ENCODE measurements at regions not wholly inside any gene's neighbourhood (a gene's known extent, or its start where the extent isn't known, plus 50 kb on each side); places are given as distances from the start of the nearest gene placed in this dataset.

DNA sequence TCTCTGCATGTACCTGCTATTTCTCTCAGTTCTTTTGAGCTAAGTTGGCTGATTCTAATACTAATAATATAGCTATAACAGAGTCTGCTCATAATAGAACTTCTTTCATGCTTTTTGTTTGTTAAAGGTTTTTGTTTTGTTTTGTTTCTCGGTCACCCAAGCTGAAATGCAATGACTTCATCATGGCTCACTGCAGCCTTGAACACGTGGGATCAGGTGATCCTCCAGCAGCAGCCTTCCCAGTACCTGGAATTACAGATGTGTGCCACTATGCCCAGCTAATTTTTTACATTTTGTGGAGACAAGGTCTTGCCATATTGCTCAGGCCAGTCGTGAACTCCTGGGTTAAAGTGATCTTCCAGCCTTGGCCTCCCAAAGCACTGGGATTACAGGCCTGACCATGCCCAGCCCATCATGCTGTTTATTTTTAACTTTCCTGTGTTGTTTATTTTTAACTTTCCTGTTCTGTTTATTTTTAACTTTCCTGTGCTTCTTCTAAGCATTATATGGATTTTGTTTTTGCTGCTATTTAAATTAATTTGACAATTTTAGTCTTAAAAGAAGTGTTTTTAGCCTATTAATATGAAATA lies 763.8 kb upstream of the CDH7 start:
- TF ChIP-seq, protein P1, sequence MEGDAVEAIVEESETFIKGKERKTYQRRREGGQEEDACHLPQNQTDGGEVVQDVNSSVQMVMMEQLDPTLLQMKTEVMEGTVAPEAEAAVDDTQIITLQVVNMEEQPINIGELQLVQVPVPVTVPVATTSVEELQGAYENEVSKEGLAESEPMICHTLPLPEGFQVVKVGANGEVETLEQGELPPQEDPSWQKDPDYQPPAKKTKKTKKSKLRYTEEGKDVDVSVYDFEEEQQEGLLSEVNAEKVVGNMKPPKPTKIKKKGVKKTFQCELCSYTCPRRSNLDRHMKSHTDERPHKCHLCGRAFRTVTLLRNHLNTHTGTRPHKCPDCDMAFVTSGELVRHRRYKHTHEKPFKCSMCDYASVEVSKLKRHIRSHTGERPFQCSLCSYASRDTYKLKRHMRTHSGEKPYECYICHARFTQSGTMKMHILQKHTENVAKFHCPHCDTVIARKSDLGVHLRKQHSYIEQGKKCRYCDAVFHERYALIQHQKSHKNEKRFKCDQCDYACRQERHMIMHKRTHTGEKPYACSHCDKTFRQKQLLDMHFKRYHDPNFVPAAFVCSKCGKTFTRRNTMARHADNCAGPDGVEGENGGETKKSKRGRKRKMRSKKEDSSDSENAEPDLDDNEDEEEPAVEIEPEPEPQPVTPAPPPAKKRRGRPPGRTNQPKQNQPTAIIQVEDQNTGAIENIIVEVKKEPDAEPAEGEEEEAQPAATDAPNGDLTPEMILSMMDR (IDR thresholded peaks at IDR 0.05; ENCODE audit: low read depth, low read length, missing control alignments), result no peak
- DNase-seq (ENCODE audit: extremely low read depth, low read depth), result no peak
- no peak overlapping the region for H3K4me3 ChIP-seq (replicated peaks; ENCODE audit: low read depth, low read length)

DNA sequence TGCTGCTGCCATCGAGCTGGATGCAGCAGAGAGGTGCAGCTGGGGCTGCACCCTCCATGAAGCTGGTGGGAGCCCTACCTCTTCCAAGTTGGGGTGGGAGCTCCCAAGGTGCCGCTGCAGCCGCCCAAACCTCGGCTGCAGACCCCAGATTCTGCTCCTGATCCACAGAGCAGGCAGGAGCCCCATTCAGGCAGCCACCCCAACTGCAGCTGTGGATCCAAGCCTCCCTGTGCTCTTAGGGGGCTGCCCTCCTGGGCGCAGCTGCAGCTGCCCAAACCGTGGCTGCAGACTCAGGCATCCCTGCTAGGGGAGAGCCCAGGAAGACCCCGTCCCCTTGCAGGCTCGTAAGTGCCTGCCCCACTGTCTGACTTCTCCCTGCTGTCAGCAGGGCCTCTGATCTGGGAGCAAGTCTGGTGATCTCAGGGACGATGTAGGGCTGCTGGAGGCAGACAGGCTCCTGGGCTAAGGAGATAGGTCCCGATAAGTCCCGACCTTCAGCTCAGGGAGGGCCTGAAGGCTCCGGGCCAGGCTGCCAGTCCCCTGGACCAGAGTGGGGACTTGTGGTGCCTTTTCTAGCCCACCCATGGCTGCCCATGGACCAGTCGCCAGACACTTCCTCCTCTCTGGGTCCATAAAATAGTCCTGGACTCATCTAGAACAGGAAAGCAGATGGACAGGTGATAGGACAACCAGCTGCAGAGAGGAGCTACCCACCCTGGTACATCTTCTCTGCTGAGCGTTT lies 767.1 kb upstream of the CDH7 start:
- no peak for DNase-seq (ENCODE audit: extremely low read depth, low read depth)
- H3K4me3 ChIP-seq (replicated peaks; ENCODE audit: low read depth, low read length), result no peak overlapping the region
- TF ChIP-seq, protein P1 (IDR thresholded peaks at IDR 0.05; ENCODE audit: low read depth, low read length, missing control alignments), result no peak

DNA sequence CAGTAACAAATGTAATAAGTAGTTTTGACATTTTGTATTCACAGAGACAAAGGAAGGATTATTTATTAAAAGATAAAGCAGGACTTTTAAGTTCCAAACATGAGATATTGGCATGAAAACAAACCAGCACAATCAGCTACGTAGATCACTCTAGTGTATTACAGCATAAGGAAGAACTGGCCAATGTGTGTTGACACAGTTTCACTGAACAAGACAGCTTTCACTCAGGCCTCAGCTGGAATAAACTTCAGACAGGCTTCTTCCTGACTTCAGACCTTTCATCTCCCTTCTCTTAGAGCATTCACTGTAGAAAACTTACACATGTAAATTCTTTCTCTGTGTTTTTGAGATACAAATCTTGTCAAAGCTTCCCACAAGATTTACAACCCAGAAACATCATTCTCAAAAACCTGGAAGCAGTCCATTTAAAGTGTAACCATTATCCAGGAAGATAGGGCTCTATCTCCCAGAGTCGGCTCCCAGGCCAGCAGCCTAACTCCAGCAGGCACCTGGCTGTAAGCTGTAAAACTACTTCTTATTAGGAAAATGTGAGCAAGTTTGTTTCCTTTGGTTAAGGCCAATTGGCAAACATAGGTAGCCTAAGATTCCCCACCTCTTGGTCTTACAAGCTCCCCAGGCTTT lies 768.3 kb upstream of the CDH7 start:
- no peak for DNase-seq (ENCODE audit: extremely low read depth, low read depth)
- TF ChIP-seq, protein P1 (IDR thresholded peaks at IDR 0.05; ENCODE audit: low read depth, low read length, missing control alignments), result no peak
- H3K4me3 ChIP-seq (replicated peaks; ENCODE audit: low read depth, low read length), result no peak overlapping the region

DNA sequence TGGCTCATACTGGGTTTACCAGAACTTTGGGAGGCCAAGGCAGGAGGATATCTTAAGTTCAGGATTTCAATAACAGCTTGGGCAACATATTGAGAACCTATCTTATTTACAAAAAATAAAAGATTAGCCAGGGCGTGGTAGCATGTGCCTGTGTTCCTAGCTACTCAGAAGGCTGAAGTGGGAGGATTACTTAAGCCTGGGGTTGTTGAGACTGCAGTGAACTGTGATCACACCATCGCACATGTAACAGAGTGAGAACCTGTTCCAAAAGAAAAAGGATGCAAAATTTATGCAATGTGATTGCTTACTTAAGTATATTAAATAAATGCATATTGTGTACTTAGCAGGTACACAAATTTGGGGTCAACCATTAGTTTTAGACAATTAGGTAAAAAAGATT lies 768.9 kb upstream of the CDH7 start:
- TF ChIP-seq, protein P1 (IDR thresholded peaks at IDR 0.05; ENCODE audit: low read depth, low read length, missing control alignments), result no peak

DNA sequence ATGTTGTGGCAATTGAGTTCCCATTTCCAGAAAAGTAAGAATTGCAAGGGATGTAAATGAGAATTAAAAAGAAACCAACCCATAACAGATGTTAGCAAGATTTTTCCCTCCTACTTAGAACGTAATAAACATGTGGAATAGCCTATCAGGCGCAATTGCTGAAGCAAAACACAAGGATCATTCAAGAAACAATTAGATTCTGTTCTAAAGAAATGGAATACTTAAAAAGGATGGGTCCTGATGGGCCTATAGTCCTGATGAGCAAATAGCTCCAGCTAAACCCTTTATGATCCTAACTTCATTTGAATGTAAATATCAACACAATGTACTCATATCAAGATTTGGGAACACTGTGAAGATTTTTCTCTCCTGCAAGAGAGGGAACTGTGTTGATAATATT lies 771.0 kb upstream of the CDH7 start:
- DNase-seq (ENCODE audit: extremely low read depth, low read depth), result no peak
- TF ChIP-seq, protein P1 (IDR thresholded peaks at IDR 0.05; ENCODE audit: low read depth, low read length, missing control alignments), result no peak
- no peak overlapping the region for H3K4me3 ChIP-seq (replicated peaks; ENCODE audit: low read depth, low read length)

More for the DNA sequence above, 768.9 kb upstream of the CDH7 start:
- H3K4me3 ChIP-seq (replicated peaks; ENCODE audit: low read depth, low read length), result no peak overlapping the region
- no peak for DNase-seq (ENCODE audit: extremely low read depth, low read depth)

DNA sequence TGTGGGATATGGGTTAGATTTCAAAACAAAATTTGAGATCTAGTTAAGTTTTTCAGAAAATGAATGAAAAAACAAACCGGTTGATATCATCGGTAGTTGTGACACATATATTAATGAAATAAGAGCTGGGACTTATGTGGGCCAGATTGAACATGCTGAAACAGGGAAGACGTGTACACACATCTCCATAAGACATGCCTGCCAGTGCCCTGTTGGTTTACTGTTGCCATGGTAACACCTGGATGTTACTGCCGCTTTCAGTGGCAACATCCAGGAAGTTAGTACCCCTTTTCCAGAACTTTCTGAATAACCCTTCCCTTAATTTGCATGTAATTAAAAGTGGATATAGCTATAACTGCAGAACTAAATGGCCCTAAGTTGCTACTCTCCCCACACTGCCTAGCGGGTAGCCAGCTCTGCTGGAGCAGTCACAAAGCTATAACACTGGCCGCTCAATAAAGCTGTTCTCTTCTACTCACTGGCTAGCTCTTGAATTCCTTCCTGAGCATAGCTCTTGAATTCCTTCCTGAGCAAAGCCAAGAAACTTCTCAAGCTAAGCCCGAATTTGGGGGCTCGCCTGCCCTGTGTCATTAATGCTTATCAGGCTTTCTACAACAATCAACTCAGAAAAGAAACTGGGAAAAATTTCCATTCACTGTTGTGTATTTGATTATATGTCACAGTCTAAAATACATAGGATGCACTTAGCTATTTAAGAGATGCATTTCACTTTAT lies 776.3 kb upstream of the CDH7 start:
- H3K4me3 ChIP-seq (replicated peaks; ENCODE audit: low read depth, low read length), result no peak overlapping the region
- TF ChIP-seq, protein P1 (IDR thresholded peaks at IDR 0.05; ENCODE audit: low read depth, low read length, missing control alignments), result no peak
- DNase-seq (ENCODE audit: extremely low read depth, low read depth), result no peak
